AG10803 (cell line): ENCODE measurements at regions not wholly inside any gene's neighbourhood (a gene's known extent, or its start where the extent isn't known, plus 50 kb on each side); places are given as distances from the start of the nearest gene placed in this dataset.

Experiments used
- DNase-seq: peaks from one replicate; pipeline ENCODE4 v3.0.0; 2010; ENCODE audit warnings: low read depth
- H3K4me3 ChIP-seq: 2 replicates; pipeline ENCODE4 v1.5.1; 2011; ENCODE audit warnings: mild to moderate bottlenecking, low read length, control low read depth
- TF ChIP-seq, protein P1 (sequence below): conservative IDR thresholded peaks from 2 replicates; pipeline ENCODE4 v1.5.1; 2011; ENCODE audit warnings: mild to moderate bottlenecking, low read length, control low read depth, inconsistent platforms

DNA sequence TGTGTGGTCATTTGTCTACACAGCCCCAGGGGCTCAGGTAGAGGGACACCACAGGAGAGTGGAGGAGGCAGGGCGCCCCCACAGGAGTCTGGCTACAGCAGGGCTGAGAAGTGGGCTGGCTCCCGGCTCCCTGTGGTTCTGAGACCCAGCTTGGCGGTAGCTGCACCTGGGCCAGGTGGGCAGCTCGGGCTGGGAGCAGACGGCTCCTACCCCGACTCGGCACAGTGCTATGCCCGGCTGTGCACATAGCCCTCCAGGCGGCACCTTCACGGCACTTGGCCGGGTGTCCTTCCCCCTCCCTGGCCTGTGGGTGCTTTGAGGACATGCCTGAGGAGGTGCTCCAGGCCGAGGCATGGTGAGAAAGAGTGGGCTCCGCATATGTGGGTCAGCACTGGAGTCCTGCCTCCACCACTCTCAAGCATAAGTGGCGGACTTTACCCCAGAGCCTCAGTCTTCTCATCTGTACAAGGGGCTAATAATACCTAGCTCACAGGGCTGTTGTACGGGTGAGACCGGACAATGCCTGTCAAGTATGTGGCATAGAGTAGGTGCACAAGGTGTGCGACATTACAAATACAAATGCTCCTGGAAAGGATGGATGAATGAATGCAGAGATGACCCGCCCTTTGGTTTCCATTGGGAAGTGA is 50.1 kb upstream of the JPH3 start:
- H3K4me3 ChIP-seq, result no peak overlapping the region
- TF ChIP-seq, protein P1, sequence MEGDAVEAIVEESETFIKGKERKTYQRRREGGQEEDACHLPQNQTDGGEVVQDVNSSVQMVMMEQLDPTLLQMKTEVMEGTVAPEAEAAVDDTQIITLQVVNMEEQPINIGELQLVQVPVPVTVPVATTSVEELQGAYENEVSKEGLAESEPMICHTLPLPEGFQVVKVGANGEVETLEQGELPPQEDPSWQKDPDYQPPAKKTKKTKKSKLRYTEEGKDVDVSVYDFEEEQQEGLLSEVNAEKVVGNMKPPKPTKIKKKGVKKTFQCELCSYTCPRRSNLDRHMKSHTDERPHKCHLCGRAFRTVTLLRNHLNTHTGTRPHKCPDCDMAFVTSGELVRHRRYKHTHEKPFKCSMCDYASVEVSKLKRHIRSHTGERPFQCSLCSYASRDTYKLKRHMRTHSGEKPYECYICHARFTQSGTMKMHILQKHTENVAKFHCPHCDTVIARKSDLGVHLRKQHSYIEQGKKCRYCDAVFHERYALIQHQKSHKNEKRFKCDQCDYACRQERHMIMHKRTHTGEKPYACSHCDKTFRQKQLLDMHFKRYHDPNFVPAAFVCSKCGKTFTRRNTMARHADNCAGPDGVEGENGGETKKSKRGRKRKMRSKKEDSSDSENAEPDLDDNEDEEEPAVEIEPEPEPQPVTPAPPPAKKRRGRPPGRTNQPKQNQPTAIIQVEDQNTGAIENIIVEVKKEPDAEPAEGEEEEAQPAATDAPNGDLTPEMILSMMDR, result no peak
- DNase-seq, result no peak

DNA sequence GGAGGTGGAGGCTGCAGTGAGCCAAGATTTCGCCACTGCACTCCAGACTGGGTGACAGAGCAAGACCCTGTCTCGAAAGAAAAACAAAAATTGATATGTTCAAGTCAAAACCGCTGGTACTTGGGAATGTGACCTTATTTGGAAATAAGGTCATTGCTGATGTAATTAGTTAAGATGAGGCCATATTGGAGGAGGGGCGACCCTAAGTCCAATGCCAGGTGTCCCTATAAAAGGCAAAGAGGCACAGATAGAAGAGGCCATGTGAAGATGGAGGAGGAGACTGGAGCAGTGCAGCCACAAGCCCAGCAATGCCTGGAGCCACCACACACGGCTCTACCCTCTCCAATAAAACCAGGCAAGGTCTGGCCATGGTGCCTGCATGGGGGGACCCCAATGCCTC is 50.8 kb upstream of the JPH3 start:
- TF ChIP-seq, protein P1, result no peak
- H3K4me3 ChIP-seq, result no peak overlapping the region
- no peak for DNase-seq

DNA sequence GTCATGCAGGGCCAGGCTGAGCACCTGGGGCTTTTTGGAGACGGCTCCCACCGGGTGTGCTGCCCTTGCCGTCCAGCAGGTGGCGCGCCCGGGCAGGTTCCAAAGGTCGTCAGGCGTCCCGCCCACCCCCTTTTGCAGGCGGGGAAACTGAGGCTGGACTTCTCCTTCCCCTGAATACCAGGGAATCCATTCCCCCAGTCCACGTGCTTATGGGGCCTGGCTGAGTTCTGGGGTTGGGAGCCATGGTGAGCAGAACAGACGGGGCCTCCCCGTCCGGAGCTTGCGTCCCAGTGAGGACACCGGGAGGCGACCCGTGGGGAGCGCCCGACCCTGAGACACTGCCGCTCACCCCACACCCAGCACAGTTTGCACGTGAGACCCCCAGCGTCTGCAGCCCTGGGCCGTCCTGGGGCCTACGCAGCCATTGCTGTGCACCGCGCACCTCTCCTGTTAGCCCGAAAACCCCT is 51.8 kb upstream of the JPH3 start:
- H3K4me3 ChIP-seq, result no peak overlapping the region
- no peak for DNase-seq
- TF ChIP-seq, protein P1, result peak; percentile 71

DNA sequence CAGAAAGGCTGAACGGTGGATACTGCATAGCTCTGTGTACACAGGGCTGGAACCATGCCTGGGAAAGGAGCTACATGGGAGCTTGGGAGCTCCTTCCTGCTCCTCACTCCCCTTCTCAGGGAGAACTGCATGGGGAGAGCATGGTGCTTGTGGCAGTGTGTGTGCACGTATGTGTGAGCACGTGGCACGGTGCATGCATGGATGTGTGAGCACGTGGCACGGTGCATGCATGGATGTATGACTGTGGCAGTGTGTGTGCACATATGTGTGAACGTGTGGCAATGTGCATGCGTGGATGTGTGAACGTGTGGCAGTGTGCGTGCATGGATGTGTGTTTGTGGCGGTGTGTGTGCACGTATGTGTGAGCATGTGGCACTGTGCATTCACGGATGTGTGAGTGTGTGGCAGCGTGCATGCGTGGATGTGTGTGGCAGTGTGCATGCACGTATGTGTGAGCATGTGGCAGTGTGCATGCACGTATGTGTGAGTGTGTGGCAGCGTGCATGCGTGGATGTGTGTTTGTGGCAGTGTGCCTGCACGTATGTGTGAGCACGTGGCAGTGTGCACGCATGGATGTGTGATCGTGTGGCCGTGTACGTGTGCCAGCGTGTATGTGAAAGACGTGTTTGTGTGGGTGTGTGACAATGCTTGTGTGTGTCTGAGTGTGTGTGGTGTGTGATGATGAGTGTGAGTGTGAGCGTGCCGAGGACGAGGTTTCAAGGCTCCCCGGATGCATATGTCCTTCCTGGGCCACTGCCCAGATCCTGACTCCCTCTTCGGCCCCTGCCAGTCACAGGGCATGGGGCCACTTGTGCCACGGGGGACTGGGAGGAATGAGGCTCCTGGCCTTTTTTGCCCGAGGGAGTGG is 52.4 kb upstream of the JPH3 start:
- no peak overlapping the region for H3K4me3 ChIP-seq
- DNase-seq, result no peak
- TF ChIP-seq, protein P1, result no peak

DNA sequence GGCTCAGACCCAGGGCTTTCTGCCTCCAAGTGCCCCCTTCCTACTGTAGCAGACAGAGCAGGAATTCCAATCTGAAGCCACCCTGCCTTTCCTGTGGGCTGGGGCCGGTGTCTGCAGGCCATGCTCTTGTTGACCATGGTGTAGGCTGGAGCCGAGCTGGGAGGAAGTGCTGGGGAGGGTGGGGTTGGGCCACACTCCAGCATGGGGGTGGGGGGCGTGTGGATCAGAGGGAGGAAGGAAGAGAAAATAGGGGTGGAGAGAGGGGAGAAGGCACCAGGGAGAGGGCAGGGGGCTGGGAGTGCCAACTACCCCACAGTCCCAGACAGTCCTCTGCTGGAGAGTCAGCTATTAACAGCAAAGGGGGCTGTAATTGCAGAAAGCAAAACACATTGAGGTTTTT is 54.3 kb upstream of the JPH3 start:
- no peak for DNase-seq
- TF ChIP-seq, protein P1, result no peak
- no peak overlapping the region for H3K4me3 ChIP-seq

DNA sequence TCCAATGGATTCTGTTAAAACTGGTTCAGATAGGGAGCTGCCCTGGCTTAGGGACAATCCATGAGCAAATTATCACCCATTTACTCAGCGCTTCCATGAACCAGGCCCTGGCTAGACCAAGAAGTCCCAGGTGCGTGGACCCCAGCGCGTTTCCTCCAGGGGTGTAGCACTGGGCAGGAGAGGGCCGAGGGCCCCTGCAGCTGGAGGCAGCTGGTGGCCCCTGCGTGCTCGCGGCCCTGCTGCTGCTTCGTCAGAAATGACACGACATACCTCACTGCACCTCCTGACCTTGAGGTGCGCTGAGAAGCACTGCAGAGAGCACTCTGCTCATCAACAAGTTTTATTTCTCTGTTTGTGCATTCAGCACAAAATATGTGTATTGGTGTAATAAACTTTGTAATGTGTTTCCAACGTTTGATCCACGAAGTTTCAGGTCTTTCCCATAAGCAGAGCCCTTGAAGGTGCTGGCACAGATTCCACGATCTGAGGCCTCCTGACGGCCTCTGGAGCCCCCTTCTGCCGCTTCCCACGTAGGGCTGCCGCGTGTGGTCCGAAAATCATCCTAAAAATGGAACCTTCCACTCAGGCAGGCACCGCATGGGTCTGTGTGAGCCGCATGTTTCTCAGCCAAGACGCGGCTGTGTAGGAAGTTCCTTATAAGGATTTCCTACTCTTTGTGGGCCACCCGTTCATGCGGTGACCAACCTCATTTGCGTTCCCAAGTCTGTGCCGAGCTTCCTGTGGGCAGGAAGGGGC is 50.8 kb upstream of the ZCCHC14 start:
- TF ChIP-seq, protein P1, result no peak
- no peak for DNase-seq
- no peak overlapping the region for H3K4me3 ChIP-seq
